Erythroblast (primary cell): ENCODE measurements at regions not wholly inside any gene's neighbourhood (a gene's known extent, or its start where the extent isn't known, plus 50 kb on each side); places are given as distances from the start of the nearest gene placed in this dataset.

Experiments
- GATA1 ChIP-seq: IDR thresholded peaks from 2 replicates; pipeline ENCODE4 v1.6.1; 2011; ENCODE audit warnings: low read depth, mild to moderate bottlenecking, control low read depth, low read length, moderate library complexity
- POLR2A ChIP-seq: IDR thresholded peaks from 2 replicates; pipeline ENCODE4 v1.6.1; 2011; ENCODE audit warnings: mild to moderate bottlenecking, low read length

DNA sequence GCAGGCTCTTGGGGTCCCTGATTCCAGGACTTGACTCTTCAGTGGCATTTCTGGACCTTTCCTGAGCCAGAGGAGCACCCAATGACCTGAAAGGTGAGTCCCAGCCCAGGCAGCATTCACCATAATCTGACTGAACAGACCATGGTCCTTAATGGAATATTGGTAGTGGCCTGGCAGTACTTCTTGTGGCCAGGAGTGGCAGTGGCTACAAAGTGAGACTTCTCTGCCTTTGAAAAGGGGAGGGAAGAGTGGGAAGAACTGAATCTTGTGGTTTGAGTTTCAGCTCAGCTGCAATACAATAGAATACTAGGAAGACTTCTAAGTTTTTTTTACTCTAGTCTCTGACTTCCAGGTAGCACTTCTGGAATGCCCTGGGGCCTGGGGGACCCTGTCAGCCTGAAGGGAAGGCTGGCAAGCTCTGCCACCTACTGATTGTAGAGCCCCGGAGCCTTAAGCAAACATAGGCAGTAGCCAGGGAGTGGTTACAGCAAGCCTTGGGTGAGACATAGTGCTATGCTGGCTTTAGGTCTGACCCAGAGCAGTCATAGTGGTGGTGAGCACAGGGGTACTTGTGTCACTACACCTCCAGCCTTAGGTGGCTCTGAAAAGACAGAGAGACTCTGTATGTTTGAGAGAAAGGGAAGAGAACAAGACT is 674.2 kb upstream of the MANEA start:
- TF ChIP-seq POLR2A (no peak), GATA1 (no peak)
